Stimulated activated effector memory CD8-positive, alpha-beta T cell treated with anti-CD3 and anti-CD28 coated beads, Interleukin-12 subunit alpha, Interleukin-12 subunit beta, amount 100 ng/mL, for 72 hours (primary cell): ENCODE measurements at regions not wholly inside any gene's neighbourhood (a gene's known extent, or its start where the extent isn't known, plus 50 kb on each side); places are given as distances from the start of the nearest gene placed in this dataset.

ENCODE experiments used
- ATAC-seq: fragments of 150-1000 bp; cut with Tn5 transposase; 2 replicates; pipeline ENCODE4 v1.10.0; 2021
- DNase-seq, 2 donors: peaks; one replicate each; pipeline ENCODE4 v3.0.0; 2021 to 2022; ENCODE audit warnings: low spot score in 2 of 2
- H3K27ac Mint-ChIP-seq: one replicate; pipeline ENCODE4 v1.8.0; 2022; ENCODE audit warnings: mild to moderate bottlenecking, mixed read lengths
- H3K36me3 Mint-ChIP-seq: one replicate; pipeline ENCODE4 v1.8.0; 2022; ENCODE audit warnings: mild to moderate bottlenecking, mixed read lengths
- H3K4me1 Mint-ChIP-seq: one replicate; pipeline ENCODE4 v1.8.0; 2022; ENCODE audit warnings: mixed read lengths
- H3K4me3 Mint-ChIP-seq: one replicate; pipeline ENCODE4 v1.8.0; 2022; ENCODE audit warnings: mild to moderate bottlenecking, mixed read lengths
- H3K9me3 Mint-ChIP-seq: one replicate; pipeline ENCODE4 v1.8.0; 2022; ENCODE audit warnings: mixed read lengths

DNA sequence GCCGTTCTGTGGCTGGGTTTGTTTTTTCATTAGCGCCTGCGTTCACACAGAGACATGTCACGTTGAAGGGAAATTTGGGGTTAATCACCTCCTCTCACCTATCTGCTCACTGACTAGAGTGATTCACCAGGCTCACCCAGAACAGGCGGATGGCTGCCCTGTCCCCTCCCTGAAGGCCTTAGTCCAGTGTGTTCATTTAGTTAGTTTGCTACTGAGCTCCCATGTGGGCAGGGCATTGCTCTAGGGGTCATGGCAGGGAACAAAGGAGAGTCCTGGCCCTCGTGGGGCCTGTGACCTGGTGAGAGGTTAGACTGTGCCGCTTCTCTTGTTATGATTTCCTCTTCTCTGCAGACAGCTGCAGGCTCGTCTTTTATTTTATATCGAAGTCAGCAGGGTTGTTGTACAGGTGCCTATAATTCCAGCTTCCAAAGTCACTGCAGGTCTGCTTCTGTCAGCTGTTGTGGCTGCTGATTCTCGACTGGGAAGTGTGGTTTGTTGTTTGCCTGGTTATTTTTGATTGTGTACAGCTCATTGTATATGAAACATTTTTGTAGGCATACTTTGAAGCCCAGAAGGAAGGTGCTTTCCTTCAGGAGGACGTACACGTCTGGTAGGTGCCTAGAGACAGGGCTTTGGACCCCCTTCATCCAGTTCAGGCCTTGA lies 73.4 kb upstream of the GSE1 start:
- H3K4me3 Mint-ChIP-seq = no peak overlapping the region
- H3K36me3 Mint-ChIP-seq = no peaks in the 10 kb centered on the region

DNA sequence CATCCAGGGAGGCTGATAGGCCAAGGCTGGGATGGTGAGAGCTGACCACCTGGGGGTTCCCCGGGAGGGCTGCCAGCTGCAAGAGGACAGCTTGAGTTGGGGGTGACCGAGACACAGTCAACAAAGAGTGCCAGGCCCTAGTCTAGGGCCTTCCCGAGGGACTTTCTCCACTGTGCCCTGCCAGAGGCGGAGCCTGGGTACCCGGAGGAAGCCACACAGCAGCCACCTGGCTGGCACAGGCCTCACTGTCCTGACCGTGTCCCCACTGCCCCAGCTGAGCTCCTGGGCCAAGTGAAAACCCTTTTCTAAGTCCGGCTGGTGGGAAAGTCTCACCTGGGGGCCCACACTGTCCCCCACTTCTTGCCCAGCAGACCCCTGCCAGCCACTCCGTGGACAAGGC lies 71.9 kb upstream of the GSE1 start:
- DNase-seq (no peak), ATAC-seq (no peak)
- H3K36me3 Mint-ChIP-seq = no peaks in the 10 kb centered on the region
- H3K4me1 Mint-ChIP-seq = peaks cover 6% of the 10 kb centered on the region
- peaks cover 4% of the 10 kb centered on the region for H3K9me3 Mint-ChIP-seq
- no peak overlapping the region for H3K4me3 Mint-ChIP-seq
- no peak overlapping the region for H3K27ac Mint-ChIP-seq

More for the DNA sequence above, 73.4 kb upstream of the GSE1 start:
- Mint-ChIP-seq H3K9me3 (peaks cover 4% of the 10 kb centered on the region), H3K27ac (no peak overlapping the region), H3K4me1 (peaks cover 11% of the 10 kb centered on the region)
- no peak for ATAC-seq
- no peak for DNase-seq

DNA sequence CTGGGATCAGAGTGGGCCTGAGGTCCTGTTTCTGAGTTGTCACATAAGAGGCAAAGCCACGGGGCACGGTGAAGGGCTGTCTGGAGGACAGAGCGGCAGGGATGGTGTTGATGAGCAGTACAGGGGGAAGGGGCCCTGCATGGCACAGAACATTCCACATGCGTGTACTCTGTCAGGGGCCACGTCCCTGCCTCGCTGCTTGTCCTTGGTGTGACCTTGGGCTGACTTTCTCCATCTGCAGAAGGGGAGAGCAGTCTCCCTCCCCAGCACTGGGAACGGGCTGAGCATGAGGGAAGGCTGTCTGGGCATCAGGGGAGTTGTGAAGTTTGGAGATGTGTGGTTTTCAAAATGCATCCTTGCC lies 71.5 kb upstream of the GSE1 start:
- Mint-ChIP-seq H3K4me1 (peaks cover 6% of the 10 kb centered on the region), H3K27ac (no peak overlapping the region), H3K36me3 (no peaks in the 10 kb centered on the region), H3K9me3 (peaks cover 4% of the 10 kb centered on the region), H3K4me3 (no peak overlapping the region)
- DNase-seq (no peak), ATAC-seq (no peak)

DNA sequence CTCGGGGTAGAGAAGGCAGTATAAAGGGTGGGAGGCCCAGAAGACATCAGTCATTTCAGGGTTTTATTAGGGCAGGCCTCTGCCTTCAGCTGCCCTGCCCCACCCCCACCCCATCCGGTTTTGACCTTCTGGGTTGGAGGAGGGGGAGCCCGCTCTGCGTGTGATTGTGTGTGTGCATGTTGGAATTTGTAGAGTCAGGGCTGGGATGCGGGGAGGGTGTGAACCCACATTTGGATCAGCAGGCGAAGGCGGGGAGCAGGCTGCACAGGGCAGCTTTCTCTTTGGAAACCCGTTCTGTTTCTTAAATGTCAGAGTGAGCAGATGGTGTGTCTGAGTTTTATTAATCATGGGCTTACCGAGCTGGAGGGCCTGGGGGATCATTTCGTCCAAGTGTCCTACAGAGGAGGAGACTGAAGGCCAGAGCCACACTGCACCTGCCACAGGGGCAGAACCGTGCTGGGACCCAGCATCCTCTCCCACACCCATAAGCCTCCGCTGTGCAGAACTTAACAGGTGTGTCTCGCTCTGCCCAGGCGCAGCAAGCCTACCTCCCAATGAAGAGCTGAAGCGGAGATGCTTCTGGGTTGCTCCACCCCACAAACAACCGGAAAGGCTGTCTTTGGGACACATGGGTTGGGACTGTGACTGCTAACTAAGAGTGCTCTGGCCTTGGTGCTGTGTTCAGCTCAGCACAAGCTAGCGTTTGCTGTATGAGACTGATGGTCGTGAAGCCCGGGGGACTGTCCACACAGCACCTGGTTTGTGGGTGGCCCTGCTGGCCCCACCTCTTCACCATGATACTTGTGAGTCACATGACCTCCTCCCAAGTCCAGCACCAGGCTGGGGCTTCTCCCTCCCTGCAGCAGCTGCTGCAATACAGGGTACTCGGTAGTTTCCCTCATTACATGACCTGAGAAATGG lies 70.9 kb upstream of the GSE1 start:
- Mint-ChIP-seq H3K36me3 (no peaks in the 10 kb centered on the region), H3K4me1 (peaks cover 6% of the 10 kb centered on the region), H3K9me3 (peaks cover 4% of the 10 kb centered on the region), H3K4me3 (no peak overlapping the region), H3K27ac (no peak overlapping the region)
- DNase-seq (no peak), ATAC-seq (no peak)

DNA sequence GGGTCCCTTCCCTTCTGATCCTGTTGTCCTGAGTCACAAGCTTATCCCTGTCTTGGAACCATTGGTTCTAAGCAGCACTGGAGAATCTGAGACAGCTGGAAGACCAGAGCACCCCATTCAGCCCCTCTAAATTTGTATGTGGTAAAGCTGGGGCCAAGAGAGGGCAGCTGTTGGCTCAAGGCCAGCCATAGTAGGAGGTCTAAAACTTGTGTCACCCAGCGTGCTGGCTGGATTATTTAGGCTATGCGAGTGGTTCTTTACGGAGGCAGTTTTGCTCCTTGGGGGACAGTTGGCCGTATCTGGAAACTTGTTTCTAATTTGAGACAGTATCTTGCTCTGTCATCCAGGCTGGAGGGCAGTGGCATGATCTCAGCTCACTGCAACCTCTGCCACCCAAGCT lies 69.6 kb upstream of the GSE1 start:
- H3K9me3 Mint-ChIP-seq = peaks cover 4% of the 10 kb centered on the region
- peaks cover 6% of the 10 kb centered on the region for H3K4me1 Mint-ChIP-seq
- DNase-seq = no peak
- H3K36me3 Mint-ChIP-seq = no peaks in the 10 kb centered on the region
- no peak for ATAC-seq
- H3K27ac Mint-ChIP-seq = no peak overlapping the region
- H3K4me3 Mint-ChIP-seq = no peak overlapping the region

DNA sequence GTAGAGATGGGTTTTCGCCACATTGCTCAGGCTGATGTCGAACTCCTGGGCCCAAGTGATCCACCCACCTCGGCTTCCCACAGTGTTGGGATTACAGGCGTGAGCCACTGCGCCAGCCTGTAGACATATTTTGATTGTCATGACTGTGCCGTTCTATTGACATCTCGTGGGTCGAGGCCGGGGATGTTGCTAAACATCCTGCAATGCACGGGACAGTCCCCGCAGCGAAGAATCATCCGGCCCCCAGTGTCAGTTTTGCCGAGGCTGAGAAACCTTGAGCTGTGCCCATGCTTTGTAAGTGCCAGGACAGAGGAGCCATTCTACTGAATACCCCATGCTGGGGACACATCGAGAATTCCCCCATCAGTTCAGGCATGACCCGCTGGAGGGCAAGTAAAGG lies 69.1 kb upstream of the GSE1 start:
- H3K27ac Mint-ChIP-seq = no peak overlapping the region
- ATAC-seq (no peak), DNase-seq (no peak)
- H3K36me3 Mint-ChIP-seq = no peaks in the 10 kb centered on the region
- peaks cover 4% of the 10 kb centered on the region for H3K9me3 Mint-ChIP-seq
- H3K4me3 Mint-ChIP-seq = no peak overlapping the region
- peaks cover 6% of the 10 kb centered on the region for H3K4me1 Mint-ChIP-seq

DNA sequence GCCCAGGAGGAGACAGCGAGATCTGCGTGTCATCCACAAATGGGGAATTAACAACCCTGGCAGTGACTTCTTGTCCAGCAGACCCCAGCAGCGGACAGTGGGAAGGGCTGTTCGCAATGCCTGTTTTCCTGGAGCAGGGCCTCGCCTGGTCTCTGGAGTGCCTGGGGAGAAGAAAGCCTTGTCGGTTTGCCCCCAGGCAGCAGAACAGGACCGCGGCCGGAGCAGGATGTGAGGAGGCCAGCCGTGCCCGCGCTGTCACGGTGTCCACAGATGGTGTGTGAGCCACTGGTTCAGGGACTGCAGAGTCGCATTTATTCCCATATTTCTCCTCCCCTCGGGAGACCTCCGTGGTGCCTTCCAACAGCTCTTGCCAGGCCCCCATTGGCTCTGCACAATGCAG lies 68.5 kb upstream of the GSE1 start:
- H3K9me3 Mint-ChIP-seq = peaks cover 3% of the 10 kb centered on the region
- peaks cover 6% of the 10 kb centered on the region for H3K4me1 Mint-ChIP-seq
- H3K36me3 Mint-ChIP-seq = no peaks in the 10 kb centered on the region

DNA sequence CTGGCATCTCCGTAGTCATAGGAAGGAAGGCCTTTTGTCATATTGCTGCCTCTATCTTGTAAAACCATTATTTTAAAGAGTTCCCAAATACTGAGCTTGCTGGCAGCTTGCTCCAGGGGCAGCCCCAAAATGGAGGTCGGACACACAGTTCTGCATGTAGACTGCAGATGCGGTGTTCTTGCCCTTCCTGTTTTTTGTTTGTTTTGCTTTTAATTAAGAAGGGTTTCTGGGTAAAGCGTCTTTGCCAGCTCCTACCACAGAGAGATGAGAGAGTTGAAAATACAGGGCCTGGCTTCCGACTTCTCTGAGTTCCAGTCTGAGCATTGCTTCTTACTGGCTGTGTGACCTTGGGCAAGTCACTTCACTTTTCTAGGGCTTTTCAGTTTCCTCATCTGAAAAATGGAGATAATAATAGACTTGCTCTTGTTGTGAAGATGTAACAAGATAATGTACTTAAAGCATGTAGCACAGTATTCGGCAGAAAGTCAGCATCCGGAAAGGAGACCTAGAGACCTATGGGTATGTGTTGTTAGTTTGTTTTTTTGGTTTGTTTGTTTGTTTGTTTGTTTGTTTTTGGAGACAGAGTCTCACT lies 67.8 kb upstream of the GSE1 start:
- Mint-ChIP-seq H3K9me3 (no peaks in the 10 kb centered on the region), H3K27ac (no peak overlapping the region), H3K4me3 (no peak overlapping the region), H3K4me1 (peaks cover 6% of the 10 kb centered on the region), H3K36me3 (no peaks in the 10 kb centered on the region)
- no peak for DNase-seq
- no peak for ATAC-seq

More for the DNA sequence above, 68.5 kb upstream of the GSE1 start:
- no peak overlapping the region for H3K4me3 Mint-ChIP-seq
- no peak for DNase-seq
- no peak for ATAC-seq
- H3K27ac Mint-ChIP-seq = no peak overlapping the region

DNA sequence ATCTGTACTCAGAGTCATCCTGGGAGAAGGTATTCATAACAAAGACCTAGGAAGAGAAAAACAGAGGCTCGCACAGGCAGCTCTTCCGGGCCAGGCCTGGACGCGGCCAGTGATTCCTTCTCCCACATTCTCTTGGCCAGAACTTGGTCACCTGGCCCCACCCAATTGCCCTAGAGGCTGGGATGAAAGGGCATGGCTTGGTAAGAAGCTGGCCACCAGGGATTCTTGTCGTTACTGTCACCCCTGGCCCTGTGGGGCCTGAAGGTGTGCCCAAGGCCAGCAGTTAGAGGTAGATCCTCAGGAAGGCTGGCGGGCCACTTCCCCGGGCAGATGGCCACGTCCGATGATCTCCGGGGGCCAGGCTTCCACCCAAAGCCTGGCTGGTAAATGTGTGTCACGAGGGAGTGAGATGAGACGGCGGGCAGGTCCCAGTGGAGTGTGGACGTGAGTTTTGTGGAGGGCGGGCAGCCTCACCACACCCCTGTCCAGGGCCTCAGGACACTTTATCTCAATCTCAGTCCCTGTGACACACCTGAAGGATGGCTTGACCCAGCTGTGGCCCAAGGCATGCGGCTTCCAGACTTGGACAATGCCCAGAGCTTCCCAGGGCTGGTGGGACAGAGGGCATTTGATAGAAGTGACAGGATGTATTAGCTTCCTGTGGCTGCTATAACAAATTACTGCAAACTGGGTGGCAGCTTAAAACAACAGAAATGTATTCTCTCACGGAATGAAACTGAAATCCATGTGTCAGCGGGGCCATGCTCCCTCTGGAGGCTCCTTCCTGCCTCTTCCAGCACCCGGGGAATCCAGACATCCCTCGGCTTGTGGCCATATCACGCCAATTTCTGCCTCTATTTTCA lies 66.3 kb upstream of the GSE1 start:
- Mint-ChIP-seq H3K27ac (no peak overlapping the region), H3K4me3 (no peak overlapping the region), H3K36me3 (peaks cover 5% of the 10 kb centered on the region), H3K9me3 (no peaks in the 10 kb centered on the region), H3K4me1 (peaks cover 13% of the 10 kb centered on the region)
- DNase-seq = no peak
- no peak for ATAC-seq

DNA sequence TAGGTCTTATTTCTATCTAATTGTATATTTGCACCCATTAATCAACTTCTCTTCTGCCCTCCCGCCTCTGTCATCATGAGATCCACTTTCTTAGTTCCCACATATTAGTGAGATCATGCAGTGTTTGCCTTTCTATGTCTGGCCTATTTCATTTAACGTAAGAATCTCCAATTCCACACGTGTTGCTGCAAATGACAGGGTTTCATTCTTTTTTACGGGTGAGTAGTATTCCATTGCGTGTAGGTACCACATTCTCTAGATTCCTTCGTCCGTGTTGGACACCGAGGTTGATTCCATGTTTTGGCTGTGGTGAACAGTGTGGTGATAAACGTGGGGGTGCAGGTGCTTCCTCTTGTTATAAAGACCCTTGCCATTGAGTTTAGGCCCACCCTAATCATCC lies 64.7 kb upstream of the GSE1 start:
- ATAC-seq (no peak), DNase-seq (no peak)
- Mint-ChIP-seq H3K4me1 (peaks cover 20% of the 10 kb centered on the region), H3K9me3 (no peaks in the 10 kb centered on the region), H3K4me3 (no peak overlapping the region), H3K27ac (no peak overlapping the region), H3K36me3 (peaks cover 12% of the 10 kb centered on the region)

DNA sequence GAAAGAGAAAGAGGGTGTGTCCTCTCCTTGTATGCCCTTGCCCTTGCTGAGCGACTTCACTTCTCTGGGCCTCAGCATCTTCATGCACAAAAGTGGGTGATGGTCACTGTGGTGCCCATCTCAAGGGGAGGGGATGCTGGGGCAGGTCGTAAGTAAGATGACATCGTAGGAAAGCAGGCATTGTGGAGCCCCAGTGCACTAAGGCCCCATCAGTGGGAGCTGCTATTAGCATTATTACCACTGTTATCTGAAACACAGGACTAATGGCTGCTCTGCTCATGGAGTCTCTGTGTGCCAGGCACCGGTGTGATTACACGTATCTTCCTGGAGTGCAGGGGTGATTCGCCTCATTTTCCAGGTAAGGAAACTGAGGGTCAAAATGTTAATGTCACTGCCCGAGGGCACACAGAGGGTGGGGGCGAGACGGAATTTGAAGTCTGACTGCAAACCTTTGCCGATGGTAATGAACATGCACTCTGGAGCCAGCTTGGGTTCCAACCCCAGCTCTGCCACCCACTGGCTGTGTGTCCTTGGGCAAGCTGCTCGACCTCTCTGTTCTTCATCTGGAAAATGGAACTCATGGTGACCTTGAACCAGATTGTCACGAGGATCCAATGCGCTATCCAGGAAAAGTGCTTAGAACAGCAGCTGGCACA lies 63.2 kb upstream of the GSE1 start:
- no peak for DNase-seq
- Mint-ChIP-seq H3K9me3 (no peaks in the 10 kb centered on the region), H3K4me3 (no peak overlapping the region), H3K4me1 (peaks cover 28% of the 10 kb centered on the region), H3K27ac (no peak overlapping the region), H3K36me3 (peaks cover 21% of the 10 kb centered on the region)
- no peak for ATAC-seq

DNA sequence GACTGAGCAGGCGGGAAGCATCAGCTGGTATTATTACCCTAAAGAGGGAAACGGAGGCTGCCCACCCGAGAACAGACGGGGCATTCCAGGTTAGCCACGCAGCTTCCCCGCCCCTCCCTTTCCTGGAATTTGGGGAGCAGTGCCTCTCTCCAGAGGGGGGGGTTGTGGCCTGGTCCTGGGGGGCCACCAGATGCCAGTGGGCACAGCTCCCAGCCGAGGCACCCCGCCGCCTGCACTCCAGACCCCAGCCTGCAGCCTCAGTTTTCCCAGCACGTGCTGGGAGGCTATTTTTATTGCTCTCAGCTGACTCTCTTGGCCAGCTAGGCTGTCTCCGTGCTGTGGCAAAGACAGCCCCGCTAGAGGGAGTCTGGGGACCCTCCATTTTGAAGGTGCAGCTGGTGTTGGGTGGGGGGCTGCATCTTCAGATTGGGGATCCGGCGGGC lies 62.7 kb upstream of the GSE1 start:
- H3K27ac Mint-ChIP-seq = no peak overlapping the region
- ATAC-seq (no peak), DNase-seq (no peak)
- H3K36me3 Mint-ChIP-seq = peaks cover 26% of the 10 kb centered on the region
- peaks cover 28% of the 10 kb centered on the region for H3K4me1 Mint-ChIP-seq
- no peaks in the 10 kb centered on the region for H3K9me3 Mint-ChIP-seq
- H3K4me3 Mint-ChIP-seq = no peak overlapping the region

DNA sequence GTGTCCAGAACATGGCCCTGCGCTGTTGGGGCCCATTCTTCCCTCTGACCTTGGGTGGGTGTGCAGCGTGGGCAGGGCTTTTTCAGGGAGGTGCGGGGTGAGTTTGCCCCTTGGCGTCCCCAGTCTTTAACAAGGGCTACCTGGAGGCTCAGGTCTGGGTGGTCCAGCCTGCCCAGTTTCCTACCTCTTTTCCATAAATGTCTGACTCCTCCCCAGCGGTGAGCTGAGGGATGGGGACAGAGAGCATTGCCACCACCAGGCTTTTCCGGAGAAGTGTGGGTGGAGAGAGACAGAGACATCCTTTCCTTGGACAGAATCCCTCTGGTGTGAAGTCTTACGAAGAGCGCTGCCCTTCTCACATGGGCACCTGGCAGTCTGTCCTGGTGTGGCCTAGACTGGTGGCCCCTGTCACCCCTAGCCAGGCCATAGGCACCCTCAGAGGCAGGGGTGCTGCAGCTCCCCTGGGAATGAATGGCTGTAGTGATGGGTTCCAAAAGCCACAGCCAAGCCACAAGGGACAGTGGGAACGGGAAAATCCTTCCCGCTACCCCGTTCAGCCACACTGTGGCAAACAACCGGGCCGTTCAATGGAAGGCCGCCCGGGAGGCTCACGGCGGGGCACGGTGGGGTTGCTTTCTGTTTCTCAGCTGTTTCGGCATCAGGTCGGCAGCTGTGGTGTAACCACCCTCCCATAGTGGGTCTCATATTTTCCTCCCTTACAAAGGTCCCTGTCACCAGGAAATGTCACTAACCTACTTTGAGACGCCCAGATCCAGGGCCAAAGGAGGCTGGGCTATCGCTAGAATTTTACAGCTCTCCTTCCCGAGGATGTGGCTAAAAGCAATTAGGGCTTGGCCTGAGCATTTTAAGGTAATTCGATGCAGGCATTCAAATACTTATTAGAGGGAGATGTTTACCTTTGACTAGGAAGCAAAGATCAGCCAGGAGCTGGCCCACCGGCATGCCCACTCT lies 61.9 kb upstream of the GSE1 start:
- ATAC-seq (peak; percentile 45), DNase-seq (peak in 1 of 2 donors; percentile 66)
- Mint-ChIP-seq H3K36me3 (peaks cover 33% of the 10 kb centered on the region), H3K9me3 (no peaks in the 10 kb centered on the region), H3K4me1 (peaks cover 28% of the 10 kb centered on the region), H3K4me3 (peak overlapping the region; percentile 95), H3K27ac (peak overlapping the region; percentile 97)

DNA sequence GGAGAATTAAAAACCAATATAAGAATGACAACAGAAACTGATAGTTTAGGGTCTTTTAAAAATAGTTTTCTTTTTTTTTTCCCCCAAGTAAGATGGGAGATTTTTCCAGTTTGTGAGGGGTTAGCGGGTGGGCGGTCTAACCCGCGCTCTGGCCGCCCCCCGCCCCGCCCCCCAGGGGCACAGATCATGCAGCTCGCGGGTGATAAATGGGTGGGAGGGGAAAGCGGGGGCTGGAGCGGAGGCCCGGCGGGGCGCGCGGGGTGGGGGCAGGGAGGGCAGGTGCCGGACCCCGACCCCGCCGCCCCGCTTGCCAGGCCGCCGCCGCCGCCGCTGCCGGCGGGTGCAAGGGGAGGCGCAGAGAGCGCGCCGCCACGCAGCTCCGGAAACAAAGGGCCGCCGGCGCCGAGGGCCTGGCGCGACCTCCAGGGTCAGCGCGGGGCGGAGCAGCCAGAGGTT lies 60.1 kb upstream of the GSE1 start:
- Mint-ChIP-seq H3K36me3 (peaks cover 41% of the 10 kb centered on the region), H3K4me1 (peaks cover 37% of the 10 kb centered on the region), H3K4me3 (peak overlapping the region; percentile 95), H3K9me3 (no peaks in the 10 kb centered on the region), H3K27ac (peak overlapping the region; percentile 97)
- DNase-seq (no peak), ATAC-seq (peak; percentile 2)
